HL-60/S4 (cell line): ENCODE measurements at regions not wholly inside any gene's neighbourhood (a gene's known extent, or its start where the extent isn't known, plus 50 kb on each side); places are given as distances from the start of the nearest gene placed in this dataset.
"Not testable (repeated sequence)": the region's sequence is repeated elsewhere in the genome, so short reads cannot be mapped to it uniquely, and the experiment has no call there.

Source experiments
- in situ Hi-C: fragments of 300-500 bp; cut with MboI; formaldehyde crosslinking; loops from 2 replicates; pipeline ENCODE4 v1.14.3; 2022; ENCODE audit warnings: low sequenced_read_pairs

GRCh38 chr5:72599519-72600370 is 92.5 kb upstream of the ZNF366 start:
- in situ Hi-C loops, result no loop called here

- in situ Hi-C loops, result no loop called here
Measured at GRCh38 chr5:72599065-72599433, 91.8 kb upstream of the ZNF366 start.

GRCh38 chr5:72598401-72599064 is 91.3 kb upstream of the ZNF366 start:
- in situ Hi-C loops, result no loop called here

GRCh38 chr5:72597456-72597948 is 90.3 kb upstream of the ZNF366 start:
- in situ Hi-C loops, result no loop called here

GRCh38 chr5:72596956-72597355 is 89.7 kb upstream of the ZNF366 start:
- in situ Hi-C loops, result no loop called here

GRCh38 chr5:72588640-72589039 is 81.4 kb upstream of the ZNF366 start:
- in situ Hi-C loops, result no loop called here

- in situ Hi-C loops, result no loop called here
Measured at GRCh38 chr5:72587661-72588308, 80.6 kb upstream of the ZNF366 start.

- in situ Hi-C loops, result no loop called here
Measured at GRCh38 chr5:72586788-72587530, 79.7 kb upstream of the ZNF366 start.

GRCh38 chr5:72584466-72584865 is 77.3 kb upstream of the ZNF366 start:
- in situ Hi-C loops, result no loop called here

GRCh38 chr5:72579290-72579689 is 72.1 kb upstream of the ZNF366 start:
- in situ Hi-C loops, result not testable (repeated sequence)

- in situ Hi-C loops, result no loop called here
Measured at GRCh38 chr5:72572236-72572765, 65.1 kb upstream of the ZNF366 start.

- in situ Hi-C loops, result no loop called here
Measured at GRCh38 chr5:72569408-72569944, 62.3 kb upstream of the ZNF366 start.

GRCh38 chr5:72566746-72567145 is 59.5 kb upstream of the ZNF366 start:
- in situ Hi-C loops, result no loop called here

- in situ Hi-C loops, result no loop called here
Measured at GRCh38 chr5:72565513-72566289, 58.5 kb upstream of the ZNF366 start.

- in situ Hi-C loops, result no loop called here
Measured at GRCh38 chr5:72562717-72563116, 55.5 kb upstream of the ZNF366 start.

GRCh38 chr5:72561148-72561972 is 54.1 kb upstream of the ZNF366 start:
- in situ Hi-C loops, result no loop called here

- in situ Hi-C loops, result no loop called here
Measured at GRCh38 chr5:72559866-72560766, 52.9 kb upstream of the ZNF366 start.

GRCh38 chr5:72558383-72558782 is 51.2 kb upstream of the ZNF366 start:
- in situ Hi-C loops, result no loop called here
